ENCODE measurements at regions not wholly inside any gene's neighbourhood (a gene's known extent, or its start where the extent isn't known, plus 50 kb on each side); places are given as distances from the start of the nearest gene placed in this dataset.

DNA sequence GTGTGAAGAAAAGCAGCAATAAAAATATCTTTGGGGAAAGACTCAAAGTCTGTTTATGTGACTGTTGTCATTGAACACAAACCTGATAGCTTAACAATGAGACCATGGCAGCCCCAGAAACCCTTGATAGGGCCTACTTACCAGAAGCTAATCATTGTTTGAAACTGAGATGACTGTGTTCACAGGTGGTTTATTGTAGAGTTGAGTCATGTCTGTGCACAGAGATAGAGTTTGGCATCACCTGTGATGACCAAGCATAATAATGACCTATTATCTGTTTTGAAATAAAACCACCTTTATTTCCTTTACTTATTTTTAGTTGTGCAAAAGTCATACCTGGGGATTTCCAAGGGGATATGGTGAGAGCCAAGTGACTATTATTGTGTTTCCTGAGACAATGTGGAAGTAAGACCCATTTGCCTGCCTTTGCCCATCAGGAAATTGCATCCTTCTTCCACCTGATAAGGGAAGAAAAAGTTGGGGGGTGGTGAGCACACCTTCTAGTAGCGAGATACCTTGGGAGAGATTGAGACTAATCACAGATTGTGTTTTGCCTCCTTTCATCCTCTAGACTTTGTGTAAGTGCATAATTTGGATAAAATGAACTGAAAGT is 456.9 kb upstream of the JAG1 start:
- TF ChIP-seq, protein P1, sequence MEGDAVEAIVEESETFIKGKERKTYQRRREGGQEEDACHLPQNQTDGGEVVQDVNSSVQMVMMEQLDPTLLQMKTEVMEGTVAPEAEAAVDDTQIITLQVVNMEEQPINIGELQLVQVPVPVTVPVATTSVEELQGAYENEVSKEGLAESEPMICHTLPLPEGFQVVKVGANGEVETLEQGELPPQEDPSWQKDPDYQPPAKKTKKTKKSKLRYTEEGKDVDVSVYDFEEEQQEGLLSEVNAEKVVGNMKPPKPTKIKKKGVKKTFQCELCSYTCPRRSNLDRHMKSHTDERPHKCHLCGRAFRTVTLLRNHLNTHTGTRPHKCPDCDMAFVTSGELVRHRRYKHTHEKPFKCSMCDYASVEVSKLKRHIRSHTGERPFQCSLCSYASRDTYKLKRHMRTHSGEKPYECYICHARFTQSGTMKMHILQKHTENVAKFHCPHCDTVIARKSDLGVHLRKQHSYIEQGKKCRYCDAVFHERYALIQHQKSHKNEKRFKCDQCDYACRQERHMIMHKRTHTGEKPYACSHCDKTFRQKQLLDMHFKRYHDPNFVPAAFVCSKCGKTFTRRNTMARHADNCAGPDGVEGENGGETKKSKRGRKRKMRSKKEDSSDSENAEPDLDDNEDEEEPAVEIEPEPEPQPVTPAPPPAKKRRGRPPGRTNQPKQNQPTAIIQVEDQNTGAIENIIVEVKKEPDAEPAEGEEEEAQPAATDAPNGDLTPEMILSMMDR (conservative IDR thresholded peaks at IDR 0.05 in 1 of 2, IDR thresholded peaks at IDR 0.05 in 1 of 2; ENCODE audit: extremely low read depth in 1 of 2, insufficient read depth in 1 of 2, low read depth in 1 of 2, low read length in 2 of 2): no peak
- TF ChIP-seq EZH2 (IDR thresholded peaks at IDR 0.05; ENCODE audit: borderline replicate concordance, low read length): no peak

All from mammary epithelial cell (primary cell).